Adipocyte (in vitro differentiated cells): ENCODE measurements at regions not wholly inside any gene's neighbourhood (a gene's known extent, or its start where the extent isn't known, plus 50 kb on each side); places are given as distances from the start of the nearest gene placed in this dataset.
A peak's percentile ranks its signal among the peaks of the same experiment; 100 is the strongest.

Experiments
- DNase-seq: peaks from one replicate; pipeline ENCODE4 v3.0.0-alpha.2; 2015; ENCODE audit warnings: low read depth
- H3K27me3 ChIP-seq: replicated peaks from 2 replicates; pipeline ENCODE4 v1.7.0; 2013; ENCODE audit warnings: mild to moderate bottlenecking, low read length, moderate library complexity; ENCODE audit not compliant: control insufficient read depth, insufficient read depth
- H3K36me3 ChIP-seq: 2 replicates; pipeline ENCODE4 v1.7.0; 2013; ENCODE audit warnings: low read length, mild to moderate bottlenecking, moderate library complexity; ENCODE audit not compliant: control insufficient read depth, insufficient read depth, severe bottlenecking
- H3K4me1 ChIP-seq: 2 replicates; pipeline ENCODE4 v1.7.0; 2013; ENCODE audit warnings: mild to moderate bottlenecking, low read length, moderate library complexity; ENCODE audit not compliant: control insufficient read depth, insufficient read depth
- H3K4me3 ChIP-seq: 2 replicates; pipeline ENCODE4 v1.7.0; 2013; ENCODE audit warnings: mild to moderate bottlenecking, low read length, moderate library complexity
- H3K9ac ChIP-seq: 2 replicates; pipeline ENCODE4 v1.7.0; 2013; ENCODE audit warnings: mild to moderate bottlenecking, low read length, moderate library complexity
- H3K9me3 ChIP-seq: 2 replicates; pipeline ENCODE4 v1.7.0; 2013; ENCODE audit warnings: mild to moderate bottlenecking, low read length, moderate library complexity; ENCODE audit not compliant: control insufficient read depth

DNA sequence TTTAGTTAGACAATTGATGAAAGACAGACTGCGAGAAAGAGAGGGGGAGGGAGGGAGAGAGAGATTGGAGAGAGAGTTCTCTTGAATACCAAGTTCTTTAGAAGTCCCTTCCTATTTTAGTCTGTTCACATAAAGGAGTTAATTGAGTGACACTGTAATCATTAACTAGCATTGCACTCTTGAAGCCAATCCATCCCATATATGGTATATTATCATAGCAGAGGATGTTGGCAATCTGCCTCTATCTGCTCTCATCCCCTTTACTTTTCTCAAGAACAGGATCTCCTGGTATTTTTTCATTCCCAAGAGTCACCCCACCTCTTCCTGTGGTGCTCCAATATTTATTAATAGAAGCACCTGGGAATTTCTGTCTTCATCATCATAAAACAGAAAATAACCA is 959.6 kb upstream of the NDST4 start:
- Histone ChIP-seq H3K4me1 (no peaks in the 10 kb centered on the region), H3K27me3 (no peaks in the 10 kb centered on the region), H3K9me3 (peaks cover 9% of the 10 kb centered on the region), H3K36me3 (no peaks in the 10 kb centered on the region), H3K4me3 (no peak overlapping the region), H3K9ac (no peak overlapping the region)
- DNase-seq: no peak

DNA sequence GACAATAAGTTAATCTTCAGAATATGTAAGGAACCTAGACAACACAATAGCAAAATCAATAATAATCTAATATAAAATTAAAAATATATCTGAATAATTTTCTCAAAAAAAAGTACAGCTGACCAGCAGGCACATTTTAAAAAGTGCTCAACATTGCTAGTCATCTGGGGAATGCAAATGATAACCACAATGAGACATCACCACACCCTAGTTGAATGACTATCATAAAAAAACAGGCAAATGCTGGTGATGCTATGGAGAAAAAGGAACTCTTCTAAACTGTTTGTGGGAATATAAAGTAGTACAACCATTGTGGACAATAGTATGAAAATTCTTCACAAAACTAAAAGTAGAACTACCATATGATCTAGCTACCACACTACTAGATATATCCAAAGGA is 956.9 kb upstream of the NDST4 start:
- no peak overlapping the region for H3K4me3 ChIP-seq
- no peak overlapping the region for H3K9ac ChIP-seq
- no peaks in the 10 kb centered on the region for H3K9me3 ChIP-seq
- DNase-seq: no peak
- H3K4me1 ChIP-seq: no peaks in the 10 kb centered on the region
- H3K27me3 ChIP-seq: no peaks in the 10 kb centered on the region
- no peaks in the 10 kb centered on the region for H3K36me3 ChIP-seq

DNA sequence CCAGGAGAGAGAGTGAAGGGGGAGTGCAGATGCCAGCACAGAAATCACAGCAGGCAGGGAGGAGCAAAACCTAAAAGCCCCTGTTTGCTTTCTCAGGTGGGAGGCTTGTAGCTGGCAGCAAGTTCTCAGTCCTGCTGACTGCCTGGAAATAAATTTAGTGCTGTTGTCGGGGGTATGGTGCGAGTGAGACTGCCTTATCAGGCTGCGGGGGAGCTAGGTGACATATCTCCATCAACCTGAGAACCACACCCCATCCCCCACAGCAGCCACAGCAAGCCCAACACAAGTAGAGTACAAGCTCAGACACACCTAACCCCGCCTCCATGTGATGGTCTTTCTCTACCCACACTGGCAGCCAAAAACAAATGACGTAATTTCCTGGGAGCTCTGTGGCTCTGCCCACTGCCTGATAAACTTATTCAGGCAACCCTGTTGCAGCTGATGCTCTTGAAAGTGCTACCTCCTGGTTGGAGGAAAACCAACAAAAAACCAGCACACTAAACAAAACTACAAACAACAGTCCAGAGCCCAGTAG is 953.4 kb upstream of the NDST4 start:
- no peak overlapping the region for H3K9ac ChIP-seq
- no peaks in the 10 kb centered on the region for H3K27me3 ChIP-seq
- H3K9me3 ChIP-seq: no peaks in the 10 kb centered on the region
- no peaks in the 10 kb centered on the region for H3K4me1 ChIP-seq
- DNase-seq: no peak
- no peak overlapping the region for H3K4me3 ChIP-seq
- no peaks in the 10 kb centered on the region for H3K36me3 ChIP-seq

DNA sequence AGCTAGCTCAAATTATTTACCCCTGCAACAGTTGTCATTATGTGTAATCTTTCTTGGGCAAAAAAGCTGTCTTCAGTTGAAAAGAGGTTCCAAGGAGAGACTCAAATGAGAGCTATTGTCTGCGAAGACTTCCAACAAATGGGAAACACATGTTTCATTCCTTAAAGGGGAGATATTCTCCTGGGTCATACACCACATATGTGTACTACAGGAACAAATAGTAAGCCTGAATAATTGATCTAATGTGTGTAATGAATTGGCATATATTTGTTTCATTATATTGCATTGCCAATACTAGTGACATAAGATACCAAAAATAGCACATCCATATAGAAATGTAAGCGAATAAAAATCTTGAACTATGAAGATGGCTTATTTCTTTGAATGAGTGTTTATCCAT is 950.9 kb upstream of the NDST4 start:
- DNase-seq: no peak

DNA sequence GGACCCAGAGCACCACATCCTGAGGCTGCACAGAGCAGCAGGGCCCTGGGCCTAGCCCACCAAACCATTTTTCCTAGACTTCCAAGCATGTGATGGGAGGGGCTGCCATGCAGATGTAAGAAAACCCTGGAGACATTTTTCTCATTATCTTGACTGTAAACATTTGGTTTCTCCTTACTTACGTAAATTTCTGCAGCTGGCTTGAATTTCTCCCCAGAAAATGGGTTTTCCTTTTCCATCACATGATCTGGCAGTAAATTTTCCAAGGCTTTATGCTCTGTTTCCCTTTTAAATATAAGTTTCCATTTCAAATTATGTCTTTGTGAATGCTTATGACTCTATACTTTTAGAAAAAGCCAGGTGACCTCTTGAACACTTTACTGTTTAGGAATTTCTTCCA is 945.9 kb upstream of the NDST4 start:
- Histone ChIP-seq H3K36me3 (no peaks in the 10 kb centered on the region), H3K9me3 (no peaks in the 10 kb centered on the region), H3K4me1 (no peaks in the 10 kb centered on the region), H3K4me3 (no peak overlapping the region), H3K9ac (no peak overlapping the region), H3K27me3 (no peaks in the 10 kb centered on the region)
- DNase-seq: no peak

More for the DNA sequence above, 950.9 kb upstream of the NDST4 start:
- H3K4me1 ChIP-seq: no peaks in the 10 kb centered on the region
- H3K9ac ChIP-seq: no peak overlapping the region
- H3K36me3 ChIP-seq: no peaks in the 10 kb centered on the region
- H3K4me3 ChIP-seq: no peak overlapping the region
- no peaks in the 10 kb centered on the region for H3K27me3 ChIP-seq
- H3K9me3 ChIP-seq: no peaks in the 10 kb centered on the region

DNA sequence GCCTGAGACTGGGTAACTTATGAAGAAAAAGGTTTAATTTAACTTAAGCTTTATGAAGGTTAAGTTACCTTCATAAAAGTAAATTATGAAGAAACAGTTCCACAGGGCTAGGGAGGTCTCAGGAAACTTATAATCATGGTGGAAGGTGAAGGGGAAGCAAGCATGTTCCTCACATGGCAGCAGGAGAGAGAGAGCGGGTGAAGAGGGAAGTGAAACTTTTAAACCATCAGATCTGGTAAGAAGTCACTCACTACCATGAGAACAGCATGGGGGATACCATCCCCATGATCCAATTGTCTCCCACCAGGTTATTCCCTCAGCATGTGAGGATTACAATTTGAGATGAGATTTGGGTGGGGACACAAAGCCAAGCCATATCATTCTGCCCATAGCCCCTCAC is 944.7 kb upstream of the NDST4 start:
- H3K9ac ChIP-seq: no peak overlapping the region
- no peaks in the 10 kb centered on the region for H3K9me3 ChIP-seq
- H3K4me3 ChIP-seq: no peak overlapping the region
- H3K4me1 ChIP-seq: no peaks in the 10 kb centered on the region
- no peaks in the 10 kb centered on the region for H3K27me3 ChIP-seq
- H3K36me3 ChIP-seq: no peaks in the 10 kb centered on the region
- no peak for DNase-seq

DNA sequence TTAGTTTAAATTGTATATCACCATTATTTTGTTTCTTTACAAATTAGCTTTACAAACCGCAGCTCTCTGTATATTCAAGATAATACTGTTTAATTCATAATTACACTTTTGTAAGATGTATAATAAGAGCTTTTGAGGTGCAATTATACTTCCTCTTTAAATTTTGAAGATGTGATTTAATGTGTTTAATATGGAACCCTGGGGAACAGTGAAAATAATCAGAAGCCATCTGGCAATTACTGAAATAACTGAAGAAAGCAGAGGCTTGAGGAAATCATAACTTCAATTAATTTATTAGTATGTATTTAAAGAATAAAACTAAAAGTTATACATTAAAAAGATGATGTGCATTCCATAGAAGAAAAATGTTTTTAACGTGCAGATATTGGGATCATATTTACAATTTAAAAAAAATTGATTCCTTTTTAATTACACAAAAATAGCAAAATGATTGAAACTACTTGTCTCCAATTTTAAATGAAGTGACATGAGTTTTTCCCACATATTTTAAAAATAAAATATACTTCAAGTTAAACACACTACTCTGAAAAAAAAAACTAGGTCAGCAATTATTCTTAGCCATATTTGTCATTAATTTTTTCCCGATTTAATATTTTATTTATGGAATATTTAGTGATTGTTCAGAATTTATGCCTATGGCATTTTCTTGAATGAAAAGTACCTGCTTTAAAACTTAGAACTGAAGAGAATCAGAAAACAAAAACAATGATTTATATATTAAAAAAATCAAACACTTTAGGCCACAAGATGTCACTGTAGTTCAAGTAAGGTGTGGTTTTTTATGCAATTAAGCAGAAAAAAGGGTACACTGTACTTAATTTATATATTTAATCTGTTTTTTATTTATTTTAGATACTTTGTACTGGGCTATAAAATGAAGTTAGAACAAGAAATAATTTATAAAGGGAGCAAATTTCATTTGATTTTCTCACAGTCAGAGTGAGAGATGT is 942.7 kb upstream of the NDST4 start:
- Histone ChIP-seq H3K4me1 (no peaks in the 10 kb centered on the region), H3K27me3 (no peaks in the 10 kb centered on the region), H3K9ac (no peak overlapping the region), H3K36me3 (no peaks in the 10 kb centered on the region), H3K4me3 (no peak overlapping the region), H3K9me3 (no peaks in the 10 kb centered on the region)
- peak; percentile 36 for DNase-seq

DNA sequence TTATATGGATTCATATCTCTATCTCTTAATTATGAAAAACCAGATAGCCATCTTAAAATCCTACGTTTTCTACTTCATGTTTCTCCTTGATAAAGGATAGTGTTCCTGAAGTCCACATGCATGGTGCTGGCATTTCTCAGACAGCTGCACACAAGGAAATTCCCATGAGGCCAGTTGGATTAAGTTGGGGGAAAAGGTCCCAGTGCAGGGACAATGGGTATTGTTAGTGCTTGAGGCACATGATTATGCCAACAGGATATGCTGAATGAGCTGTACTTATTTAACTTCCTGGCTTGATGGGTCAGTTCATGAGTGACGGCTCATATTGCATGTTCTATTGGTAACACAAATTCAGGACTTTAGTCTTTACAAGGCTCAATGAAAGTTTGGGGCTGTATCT is 913.9 kb upstream of the NDST4 start:
- Histone ChIP-seq H3K9ac (no peak overlapping the region), H3K4me3 (no peak overlapping the region), H3K4me1 (no peaks in the 10 kb centered on the region), H3K9me3 (no peaks in the 10 kb centered on the region), H3K27me3 (no peaks in the 10 kb centered on the region), H3K36me3 (no peaks in the 10 kb centered on the region)
- DNase-seq: no peak

DNA sequence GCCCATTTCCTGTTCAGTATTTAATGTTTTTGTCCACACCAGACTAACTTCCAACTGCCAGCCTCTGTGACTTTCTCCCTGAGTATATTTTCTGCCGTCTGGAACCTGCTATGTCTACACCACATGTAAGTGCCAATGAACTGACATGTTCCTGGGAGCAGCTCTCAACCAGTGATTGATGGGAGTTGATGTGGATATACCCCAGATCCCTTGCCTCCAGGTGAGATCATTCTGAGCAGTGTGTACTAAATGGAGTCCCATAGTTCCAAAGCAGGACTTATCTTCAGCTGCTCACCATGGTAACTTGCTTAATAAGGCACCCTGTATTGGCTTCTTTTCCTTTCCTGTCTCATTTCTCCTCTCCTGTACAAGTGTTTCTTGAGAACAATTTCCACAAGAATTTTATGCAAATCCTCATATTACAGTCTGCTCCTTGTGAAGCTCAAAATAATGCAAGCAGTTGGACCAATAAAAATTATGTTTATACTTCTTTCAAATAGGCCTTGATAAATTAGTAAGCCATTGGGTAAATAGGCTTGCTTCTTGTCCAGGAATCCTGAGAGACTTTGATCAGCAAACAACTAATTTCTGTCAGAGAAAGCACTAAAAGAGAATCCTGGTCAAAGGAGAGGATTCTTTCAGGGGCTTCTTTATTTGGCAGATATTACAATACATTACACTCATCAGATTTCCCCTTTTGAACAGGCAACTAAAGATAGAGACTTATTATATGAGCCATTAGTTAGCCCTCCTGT is 911.7 kb upstream of the NDST4 start:
- no peaks in the 10 kb centered on the region for H3K4me1 ChIP-seq
- no peaks in the 10 kb centered on the region for H3K36me3 ChIP-seq
- no peak for DNase-seq
- no peaks in the 10 kb centered on the region for H3K27me3 ChIP-seq
- no peak overlapping the region for H3K4me3 ChIP-seq
- no peak overlapping the region for H3K9ac ChIP-seq
- H3K9me3 ChIP-seq: peaks cover 7% of the 10 kb centered on the region

DNA sequence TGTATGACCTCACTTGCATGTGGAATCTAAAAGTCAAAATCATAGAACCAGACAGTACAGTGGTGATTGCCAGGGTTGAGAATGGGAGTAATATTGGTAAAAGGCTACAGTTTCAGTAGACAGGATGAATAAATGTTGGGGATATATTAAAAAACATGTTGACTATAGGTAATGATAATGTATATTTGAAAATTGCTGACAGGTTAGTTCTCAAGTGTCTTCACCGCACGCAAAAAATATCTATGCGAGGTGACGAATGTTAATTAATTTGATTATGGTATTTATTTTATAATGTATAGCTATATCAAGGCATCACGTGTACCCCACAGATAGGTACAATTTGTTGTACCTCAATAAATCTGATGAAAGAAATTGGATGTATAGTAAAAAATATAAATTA is 909.6 kb upstream of the NDST4 start:
- H3K9ac ChIP-seq: no peak overlapping the region
- H3K36me3 ChIP-seq: no peaks in the 10 kb centered on the region
- H3K4me1 ChIP-seq: no peaks in the 10 kb centered on the region
- no peak for DNase-seq
- no peaks in the 10 kb centered on the region for H3K27me3 ChIP-seq
- no peak overlapping the region for H3K4me3 ChIP-seq
- H3K9me3 ChIP-seq: peaks cover 12% of the 10 kb centered on the region

DNA sequence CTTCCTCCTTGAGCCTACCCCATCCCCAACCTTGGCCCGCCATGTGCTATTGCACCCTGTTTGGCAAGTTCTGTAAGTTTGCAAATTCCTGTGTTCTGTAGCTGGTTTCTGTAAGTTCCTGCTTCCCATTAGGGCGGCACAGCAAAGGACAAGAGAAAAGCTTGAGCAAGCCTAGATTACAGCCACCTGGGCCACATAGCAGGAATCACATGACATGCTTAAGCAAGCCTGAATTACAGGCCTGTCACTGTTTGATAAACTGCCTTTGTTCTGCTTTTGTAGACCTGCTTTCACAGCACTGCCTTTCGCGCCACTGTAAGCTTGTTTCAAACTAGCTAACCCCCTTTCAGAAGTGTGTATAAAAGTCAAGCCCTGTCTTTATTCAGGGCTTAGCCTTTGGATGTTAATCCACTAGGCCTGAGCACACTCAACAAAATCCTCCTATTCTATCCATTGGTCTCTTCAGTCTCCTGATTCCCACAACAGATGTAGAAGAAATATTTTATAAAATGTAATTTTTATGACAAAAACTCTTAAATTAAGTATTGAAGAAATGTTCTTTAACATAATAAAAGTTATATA is 906.8 kb upstream of the NDST4 start:
- H3K9me3 ChIP-seq: peaks cover 23% of the 10 kb centered on the region
- H3K9ac ChIP-seq: no peak overlapping the region
- DNase-seq: no peak
- H3K4me3 ChIP-seq: no peak overlapping the region
- no peaks in the 10 kb centered on the region for H3K27me3 ChIP-seq
- H3K4me1 ChIP-seq: no peaks in the 10 kb centered on the region
- no peaks in the 10 kb centered on the region for H3K36me3 ChIP-seq
